GM12891 (cell line): ENCODE measurements at regions not wholly inside any gene's neighbourhood (a gene's known extent, or its start where the extent isn't known, plus 50 kb on each side); places are given as distances from the start of the nearest gene placed in this dataset.

ENCODE experiments used
- DNase-seq: peaks from one replicate; pipeline ENCODE4 v3.0.0; 2011; ENCODE audit warnings: low spot score; ENCODE audit not compliant: insufficient read length
- FAIRE-seq: peaks from 2 replicates; lab custom pipeline; 2011; peaks lifted over from hg19 to GRCh38; lab: Jason Lieb, UNC
- PAX5 ChIP-seq: IDR thresholded peaks from 2 replicates; pipeline ENCODE4 v1.6.1; 2011; ENCODE audit warnings: low read length, moderate library complexity, mild to moderate bottlenecking; ENCODE audit not compliant: insufficient read depth, severe bottlenecking
- POLR2A ChIP-seq: IDR thresholded peaks from 2 replicates; pipeline ENCODE4 v1.6.1; 2011; ENCODE audit warnings: low read depth, low read length, control low read depth
- POLR2AphosphoS5 ChIP-seq: IDR thresholded peaks from 2 replicates; pipeline ENCODE4 v1.6.1; 2011; ENCODE audit warnings: low read depth, low read length, control low read depth
- POU2F2 ChIP-seq: IDR thresholded peaks from 2 replicates; pipeline ENCODE4 v1.6.1; 2011; ENCODE audit warnings: low read depth, mild to moderate bottlenecking, control low read depth, low read length, moderate library complexity
- SPI1 ChIP-seq: IDR thresholded peaks from 2 replicates; pipeline ENCODE4 v1.6.1; 2011; ENCODE audit warnings: low read depth, low read length, control low read depth
- TAF1 ChIP-seq: IDR thresholded peaks from 2 replicates; pipeline ENCODE4 v1.6.1; 2011; ENCODE audit warnings: low read depth, low read length, control low read depth

DNA sequence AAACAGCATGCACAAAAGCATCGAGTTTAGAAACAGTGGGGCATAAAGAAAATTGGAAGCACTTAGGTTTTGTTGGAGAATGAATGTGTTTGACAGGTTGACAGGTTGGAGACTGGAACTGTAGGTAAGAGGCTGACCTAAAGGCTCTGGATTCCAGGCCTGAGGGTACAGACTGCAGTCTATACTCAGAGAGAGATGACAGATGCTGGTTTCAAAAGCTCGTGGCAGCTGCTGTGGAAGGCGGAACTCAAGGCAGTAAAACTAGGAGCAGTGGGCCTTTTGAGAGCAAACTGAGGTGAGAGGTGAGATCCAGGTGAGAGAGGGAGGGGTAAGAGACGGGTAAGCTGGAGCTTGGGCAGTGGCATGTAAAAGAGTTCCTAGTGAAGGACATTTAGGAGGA is 415.2 kb downstream of the TRIML1 start:
- DNase-seq (no peak), FAIRE-seq (no peak)

DNA sequence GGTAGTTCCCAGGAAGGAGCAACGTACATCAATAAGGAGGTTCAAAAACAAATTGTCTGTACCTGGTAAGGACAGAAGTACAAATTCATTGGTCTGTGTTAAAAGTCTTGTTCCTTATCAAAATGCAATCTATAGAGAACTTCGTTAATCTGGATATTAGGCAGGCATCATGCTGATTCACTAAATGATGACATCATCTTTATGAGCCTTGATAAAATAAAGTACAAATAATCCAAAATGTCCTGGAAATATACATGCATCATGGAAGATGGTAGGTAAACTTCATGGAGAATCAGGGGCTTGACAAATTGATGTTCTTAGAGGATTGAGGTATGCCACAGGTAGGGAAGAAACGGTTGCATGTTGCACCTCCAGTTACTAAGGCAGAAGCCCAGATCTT is 433.9 kb downstream of the TRIML1 start:
- FAIRE-seq (no peak), DNase-seq (no peak)
- no peak for TF ChIP-seq POLR2AphosphoS5
- TF ChIP-seq POU2F2 = no peak
- TF ChIP-seq POLR2A = no peak
- TF ChIP-seq TAF1 = no peak
- no peak for TF ChIP-seq PAX5
- no peak for TF ChIP-seq SPI1

More for the DNA sequence above, 415.2 kb downstream of the TRIML1 start:
- TF ChIP-seq SPI1 = no peak
- TF ChIP-seq POLR2A = no peak
- no peak for TF ChIP-seq POU2F2
- no peak for TF ChIP-seq PAX5
- TF ChIP-seq TAF1 = no peak
- TF ChIP-seq POLR2AphosphoS5 = no peak

- no peak for FAIRE-seq
- no peak for DNase-seq
- TF ChIP-seq POU2F2 (no peak), POLR2A (no peak), SPI1 (no peak)
Measured at GRCh38 chr4:188578657-188579056, 439.4 kb downstream of the TRIML1 start.

- FAIRE-seq = no peak
- TF ChIP-seq SPI1 = no peak
- TF ChIP-seq POU2F2 = no peak
- no peak for TF ChIP-seq POLR2AphosphoS5
- no peak for TF ChIP-seq POLR2A
- no peak for TF ChIP-seq PAX5
- no peak for TF ChIP-seq TAF1
- no peak for DNase-seq
Measured at GRCh38 chr4:188596021-188596420, 456.8 kb downstream of the TRIML1 start.

DNA sequence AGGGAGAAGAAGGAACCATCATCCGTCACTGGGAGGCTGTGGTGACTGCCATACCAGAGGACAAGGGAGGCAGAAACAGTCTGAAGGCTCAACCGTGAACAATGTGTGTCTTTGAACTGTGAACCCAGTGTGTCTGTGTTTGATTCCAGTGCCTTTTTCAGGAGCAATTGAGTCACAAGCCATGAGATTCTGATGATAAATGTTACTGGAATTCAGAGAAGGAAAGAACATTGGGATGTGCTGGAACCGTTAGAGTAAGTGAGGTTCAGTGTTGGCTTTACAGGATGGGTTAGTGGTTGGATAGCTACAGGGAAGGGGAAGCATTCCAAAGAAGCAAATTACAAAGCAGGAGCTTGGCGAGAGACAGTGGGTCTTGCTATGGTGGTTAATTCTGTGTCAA is 464.4 kb downstream of the TRIML1 start:
- no peak for FAIRE-seq

GRCh38 chr4:188606635-188607034 is 467.4 kb downstream of the TRIML1 start:
- DNase-seq = no peak
- FAIRE-seq = no peak
- TF ChIP-seq TAF1 (no peak), POLR2AphosphoS5 (no peak), PAX5 (no peak), SPI1 (no peak), POU2F2 (no peak)

More for the DNA sequence above, 464.4 kb downstream of the TRIML1 start:
- TF ChIP-seq POLR2A (no peak), POLR2AphosphoS5 (no peak), PAX5 (no peak), SPI1 (no peak), POU2F2 (no peak), TAF1 (no peak)
- no peak for DNase-seq

DNA sequence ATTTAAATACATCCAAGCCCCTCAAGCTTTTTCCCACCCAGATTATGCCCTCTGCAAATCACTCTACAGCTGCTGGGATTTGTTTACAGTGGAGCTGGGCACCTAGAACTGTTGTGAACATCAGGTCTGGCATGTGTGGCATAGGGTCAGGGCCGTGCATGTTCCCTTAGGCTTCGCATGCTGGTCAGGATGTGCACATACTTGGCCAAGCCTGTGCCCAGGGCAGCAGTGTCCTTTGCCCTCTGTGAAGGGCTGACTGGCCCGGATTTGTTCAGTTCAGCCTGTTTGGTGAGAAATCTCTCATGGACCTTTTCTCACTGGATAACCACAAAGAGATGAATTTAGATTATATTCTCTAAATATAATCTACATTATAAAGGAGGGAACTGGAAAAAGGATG is 471.9 kb downstream of the TRIML1 start:
- no peak for FAIRE-seq
- DNase-seq = no peak
- TF ChIP-seq POLR2AphosphoS5 = no peak
- no peak for TF ChIP-seq POLR2A
- no peak for TF ChIP-seq PAX5
- TF ChIP-seq SPI1 = no peak
- TF ChIP-seq TAF1 = no peak
- no peak for TF ChIP-seq POU2F2

GRCh38 chr4:188612659-188613058 is 473.4 kb downstream of the TRIML1 start:
- TF ChIP-seq PAX5 = no peak
- no peak for TF ChIP-seq SPI1
- no peak for TF ChIP-seq TAF1
- TF ChIP-seq POLR2AphosphoS5 = no peak
- no peak for TF ChIP-seq POLR2A
- no peak for TF ChIP-seq POU2F2
- DNase-seq = no peak
- FAIRE-seq = no peak

- FAIRE-seq (no peak), DNase-seq (no peak)
- TF ChIP-seq PAX5 (no peak), POLR2AphosphoS5 (no peak), SPI1 (no peak), POLR2A (no peak), TAF1 (no peak), POU2F2 (no peak)
Measured at GRCh38 chr4:188613976-188614375, 474.7 kb downstream of the TRIML1 start.

- DNase-seq (no peak), FAIRE-seq (no peak)
- TF ChIP-seq POLR2A (no peak), PAX5 (no peak), SPI1 (no peak), POLR2AphosphoS5 (no peak), TAF1 (no peak)
Measured at GRCh38 chr4:188619456-188620149, 480.4 kb downstream of the TRIML1 start.
